Hepatocyte (in vitro differentiated cells): ENCODE measurements at regions not wholly inside any gene's neighbourhood (a gene's known extent, or its start where the extent isn't known, plus 50 kb on each side); places are given as distances from the start of the nearest gene placed in this dataset.

ENCODE experiments used
- DNase-seq: peaks from one replicate; pipeline ENCODE4 v3.0.0-alpha.2; 2016; ENCODE audit warnings: low spot score
- H2AFZ ChIP-seq: fragments of 200-600 bp; sonication (generic); 2 replicates; pipeline ENCODE4 v1.6.0; 2016; ENCODE audit warnings: antibody characterized with exemption, mild to moderate bottlenecking
- H3K27ac ChIP-seq: fragments of 200-600 bp; sonication (generic); 2 replicates; pipeline ENCODE4 v1.5.1; 2016; ENCODE audit warnings: mild to moderate bottlenecking
- H3K27me3 ChIP-seq: fragments of 200-600 bp; sonication (generic); 2 replicates; pipeline ENCODE4 v1.6.1; 2016
- H3K36me3 ChIP-seq: fragments of 200-600 bp; sonication (generic); replicated peaks from 2 replicates; pipeline ENCODE4 v1.5.1; 2016; ENCODE audit warnings: low read depth; ENCODE audit not compliant: insufficient read depth
- H3K4me1 ChIP-seq: fragments of 200-600 bp; sonication (generic); 2 replicates; pipeline ENCODE4 v1.5.1; 2016; ENCODE audit warnings: mild to moderate bottlenecking, moderate library complexity; ENCODE audit not compliant: insufficient read depth
- H3K4me2 ChIP-seq: fragments of 200-600 bp; sonication (generic); 2 replicates; pipeline ENCODE4 v1.6.0; 2016
- H3K4me3 ChIP-seq: fragments of 200-600 bp; sonication (generic); 2 replicates; pipeline ENCODE4 v1.5.1; 2016; ENCODE audit warnings: mild to moderate bottlenecking
- H3K79me2 ChIP-seq: fragments of 200-600 bp; sonication (generic); 2 replicates; pipeline ENCODE4 v1.6.0; 2017; ENCODE audit warnings: mild to moderate bottlenecking
- H3K9me2 ChIP-seq: fragments of 200-600 bp; sonication (generic); replicated peaks from 2 replicates; pipeline ENCODE4 v1.6.0; 2017; ENCODE audit warnings: mild to moderate bottlenecking; ENCODE audit not compliant: insufficient read depth
- H3K9me3 ChIP-seq: fragments of 200-600 bp; sonication (generic); 2 replicates; pipeline ENCODE4 v1.5.1; 2016; ENCODE audit warnings: low read depth, mild to moderate bottlenecking
- H4K20me1 ChIP-seq: fragments of 200-600 bp; sonication (generic); 2 replicates; pipeline ENCODE4 v1.6.0; 2016; ENCODE audit warnings: mild to moderate bottlenecking; ENCODE audit not compliant: insufficient read depth, poor library complexity, severe bottlenecking
- EZH2 ChIP-seq: fragments of 200-600 bp; sonication (generic); IDR thresholded peaks from 2 replicates; pipeline ENCODE4 v1.6.1; 2016; ENCODE audit warnings: antibody characterized with exemption, mild to moderate bottlenecking, borderline replicate concordance
- EZH2phosphoT487 ChIP-seq: fragments of 200-600 bp; sonication (generic); IDR thresholded peaks from one replicate; pipeline ENCODE4 v1.6.1; 2018; ENCODE audit warnings: antibody characterized with exemption, mild to moderate bottlenecking, low read depth, moderate library complexity; ENCODE audit not compliant: unreplicated experiment, severe bottlenecking
- WGBS: methylation state at CpG from one replicate; pipeline ENCODE4 v1.1.6; 2016; ENCODE audit warnings: low lambda C conversion rate; ENCODE audit errors: missing lambda C conversion rate; 5-methylcytosine and 5-hydroxymethylcytosine counted together
- TF ChIP-seq, protein P1 (sequence below): fragments of 200-600 bp; sonication (generic); IDR thresholded peaks from 2 replicates; pipeline ENCODE4 v1.5.1; 2016; ENCODE audit warnings: antibody characterized with exemption, mild to moderate bottlenecking; ENCODE audit not compliant: poor library complexity

DNA sequence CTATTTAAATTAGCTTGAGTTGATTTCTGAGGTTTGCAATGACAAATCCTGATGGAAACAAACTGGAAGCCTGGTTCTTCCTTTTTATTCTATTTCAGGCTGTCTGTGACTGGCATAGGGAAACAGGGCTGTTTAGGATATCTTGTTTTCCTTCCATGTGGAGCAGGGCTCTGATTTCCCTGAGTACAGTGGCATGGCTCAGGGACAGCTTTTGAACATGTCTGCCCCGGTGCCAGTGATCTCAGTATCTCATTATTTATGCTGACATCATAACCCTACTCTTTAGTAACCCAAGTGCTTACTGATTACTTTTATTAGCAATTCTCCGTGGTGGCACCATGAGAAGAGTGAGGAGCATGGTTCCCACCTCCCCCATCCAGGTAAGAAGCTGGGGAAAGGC, 720.3 kb downstream of the GALR1 start:
- no peak overlapping the region for H3K4me2 ChIP-seq
- WGBS: 56% methylated on average over 2 of the region's 2 CpGs

DNA sequence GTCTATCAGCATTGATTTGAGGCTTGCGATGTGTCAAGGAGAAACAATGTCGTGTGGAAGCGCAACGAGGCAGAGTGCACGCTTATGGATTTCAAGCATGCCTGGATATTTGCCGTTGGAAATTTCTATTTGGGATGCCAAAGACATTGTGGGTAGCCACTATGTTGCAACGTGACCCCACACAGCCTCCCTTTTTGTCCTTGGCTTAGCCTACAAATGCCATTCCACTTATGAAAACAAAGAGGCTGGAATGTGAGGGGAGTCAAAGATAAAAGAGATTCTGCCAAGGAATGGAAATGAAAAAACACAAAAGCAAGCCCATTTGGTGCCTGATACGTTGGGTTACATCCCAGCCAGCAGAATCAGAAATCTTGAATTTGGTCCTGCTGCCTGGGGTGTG, 721.2 kb downstream of the GALR1 start:
- H3K27me3 ChIP-seq: no peaks in the 10 kb centered on the region
- H2AFZ ChIP-seq: no peak overlapping the region
- WGBS: 82% methylated on average over 8 of the region's 8 CpGs
- H3K4me2 ChIP-seq: no peak overlapping the region
- no peaks in the 10 kb centered on the region for H4K20me1 ChIP-seq
- DNase-seq: no peak
- no peak overlapping the region for H3K27ac ChIP-seq
- TF ChIP-seq, protein P1, sequence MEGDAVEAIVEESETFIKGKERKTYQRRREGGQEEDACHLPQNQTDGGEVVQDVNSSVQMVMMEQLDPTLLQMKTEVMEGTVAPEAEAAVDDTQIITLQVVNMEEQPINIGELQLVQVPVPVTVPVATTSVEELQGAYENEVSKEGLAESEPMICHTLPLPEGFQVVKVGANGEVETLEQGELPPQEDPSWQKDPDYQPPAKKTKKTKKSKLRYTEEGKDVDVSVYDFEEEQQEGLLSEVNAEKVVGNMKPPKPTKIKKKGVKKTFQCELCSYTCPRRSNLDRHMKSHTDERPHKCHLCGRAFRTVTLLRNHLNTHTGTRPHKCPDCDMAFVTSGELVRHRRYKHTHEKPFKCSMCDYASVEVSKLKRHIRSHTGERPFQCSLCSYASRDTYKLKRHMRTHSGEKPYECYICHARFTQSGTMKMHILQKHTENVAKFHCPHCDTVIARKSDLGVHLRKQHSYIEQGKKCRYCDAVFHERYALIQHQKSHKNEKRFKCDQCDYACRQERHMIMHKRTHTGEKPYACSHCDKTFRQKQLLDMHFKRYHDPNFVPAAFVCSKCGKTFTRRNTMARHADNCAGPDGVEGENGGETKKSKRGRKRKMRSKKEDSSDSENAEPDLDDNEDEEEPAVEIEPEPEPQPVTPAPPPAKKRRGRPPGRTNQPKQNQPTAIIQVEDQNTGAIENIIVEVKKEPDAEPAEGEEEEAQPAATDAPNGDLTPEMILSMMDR: no peak
- TF ChIP-seq EZH2: no peak
- no peak overlapping the region for H3K4me3 ChIP-seq
- H3K4me1 ChIP-seq: no peaks in the 10 kb centered on the region
- no peaks in the 10 kb centered on the region for H3K9me2 ChIP-seq
- no peaks in the 10 kb centered on the region for H3K79me2 ChIP-seq
- H3K9me3 ChIP-seq: no peaks in the 10 kb centered on the region
- no peaks in the 10 kb centered on the region for H3K36me3 ChIP-seq

More for the DNA sequence above, 720.3 kb downstream of the GALR1 start:
- Histone ChIP-seq H3K27me3 (no peaks in the 10 kb centered on the region), H3K36me3 (no peaks in the 10 kb centered on the region), H3K9me2 (no peaks in the 10 kb centered on the region), H3K79me2 (no peaks in the 10 kb centered on the region), H4K20me1 (no peaks in the 10 kb centered on the region), H2AFZ (no peak overlapping the region), H3K4me1 (no peaks in the 10 kb centered on the region), H3K9me3 (no peaks in the 10 kb centered on the region), H3K27ac (no peak overlapping the region), H3K4me3 (no peak overlapping the region)
- TF ChIP-seq, protein P1: no peak
- TF ChIP-seq EZH2 (no peak), EZH2phosphoT487 (no peak)
- no peak for DNase-seq

DNA sequence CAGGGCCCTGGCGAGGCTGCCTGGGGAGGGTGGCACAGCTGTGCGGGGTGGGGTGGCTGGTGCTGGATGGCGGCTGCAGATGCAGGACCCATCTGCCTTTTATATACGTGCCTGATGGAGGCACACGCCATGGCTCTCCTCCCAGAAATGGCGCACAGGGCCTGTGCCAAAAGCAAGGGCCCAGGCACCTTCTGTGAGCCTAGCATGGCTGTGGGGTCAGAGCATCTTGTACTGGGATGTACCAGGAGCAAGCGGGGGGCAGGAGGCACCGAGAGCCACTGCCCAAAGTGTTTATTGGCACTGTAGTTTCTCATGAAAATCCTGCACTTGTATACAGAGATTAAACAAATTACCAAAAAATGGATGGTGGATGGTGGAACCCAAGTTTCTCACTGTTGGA, 724.1 kb downstream of the GALR1 start:
- no peaks in the 10 kb centered on the region for H3K79me2 ChIP-seq
- no peaks in the 10 kb centered on the region for H3K27me3 ChIP-seq
- WGBS: 100% methylated on average over 4 of the region's 8 CpGs
- H3K36me3 ChIP-seq: no peaks in the 10 kb centered on the region
- no peak for TF ChIP-seq EZH2
- TF ChIP-seq, protein P1: no peak
- no peak for TF ChIP-seq EZH2phosphoT487
- H3K9me3 ChIP-seq: no peaks in the 10 kb centered on the region
- no peaks in the 10 kb centered on the region for H3K4me1 ChIP-seq
- no peak overlapping the region for H3K4me3 ChIP-seq
- no peak overlapping the region for H3K4me2 ChIP-seq
- H4K20me1 ChIP-seq: no peaks in the 10 kb centered on the region
- DNase-seq: no peak
- H3K9me2 ChIP-seq: no peaks in the 10 kb centered on the region
- no peak overlapping the region for H3K27ac ChIP-seq
- H2AFZ ChIP-seq: no peak overlapping the region

DNA sequence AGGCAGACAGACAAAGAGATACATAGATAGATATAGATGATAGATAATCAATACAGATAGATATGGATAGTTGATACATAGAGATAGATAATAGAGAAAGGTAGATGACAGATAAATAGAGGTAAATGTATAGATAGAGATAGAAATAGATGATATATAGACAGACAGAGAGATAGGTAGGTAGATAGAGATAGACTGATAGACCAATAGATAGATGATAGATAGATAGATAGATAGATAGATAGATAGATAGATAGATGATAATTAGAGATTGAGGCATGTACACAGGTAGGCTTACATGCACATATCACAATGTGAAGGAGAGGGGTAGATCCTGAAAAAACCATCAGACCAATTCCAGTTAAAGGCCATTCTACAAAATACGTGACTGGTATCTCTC, 724.7 kb downstream of the GALR1 start:
- Histone ChIP-seq H3K4me2 (no peak overlapping the region), H3K9me3 (no peaks in the 10 kb centered on the region), H3K4me1 (no peaks in the 10 kb centered on the region), H4K20me1 (no peaks in the 10 kb centered on the region), H3K9me2 (no peaks in the 10 kb centered on the region), H2AFZ (no peak overlapping the region), H3K79me2 (no peaks in the 10 kb centered on the region), H3K27ac (no peak overlapping the region), H3K4me3 (no peak overlapping the region), H3K27me3 (no peaks in the 10 kb centered on the region), H3K36me3 (no peaks in the 10 kb centered on the region)
- DNase-seq: no peak
- WGBS: 90% methylated on average over 1 of the region's 1 CpG
- TF ChIP-seq, protein P1: no peak
- TF ChIP-seq EZH2phosphoT487: no peak
- no peak for TF ChIP-seq EZH2
